GM20431 (cell line): ENCODE measurements at regions not wholly inside any gene's neighbourhood (a gene's known extent, or its start where the extent isn't known, plus 50 kb on each side); places are given as distances from the start of the nearest gene placed in this dataset.
"Not testable (repeated sequence)": the region's sequence is repeated elsewhere in the genome, so short reads cannot be mapped to it uniquely, and the experiment has no call there.

ENCODE experiments used
- in situ Hi-C: fragments of 300-500 bp; cut with MseI, MboI; formaldehyde crosslinking; loops from one replicate; pipeline ENCODE4 v1.15.0; 2020; ENCODE audit warnings: low sequenced_read_pairs; ENCODE audit not compliant: unreplicated experiment

DNA sequence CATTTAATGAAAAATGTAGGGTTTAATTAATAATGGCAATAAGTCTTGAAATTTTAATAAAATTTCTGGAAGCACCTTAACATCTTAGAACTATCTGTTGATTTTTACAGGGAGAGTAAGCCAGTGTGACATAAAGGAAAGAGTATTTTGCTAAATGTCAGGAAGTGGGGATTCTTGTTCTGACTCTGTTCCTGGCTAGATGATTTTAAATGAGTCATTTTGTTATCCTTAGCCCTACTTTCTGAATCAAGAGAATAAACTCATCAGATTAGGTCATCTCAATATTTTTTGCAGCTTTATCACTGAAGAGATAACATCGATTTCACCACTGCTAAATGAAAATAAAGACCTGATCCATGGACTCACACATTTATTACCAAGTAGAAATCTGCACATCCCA lies 377.5 kb upstream of the CYRIA start:
- in situ Hi-C loops = no loop called here

DNA sequence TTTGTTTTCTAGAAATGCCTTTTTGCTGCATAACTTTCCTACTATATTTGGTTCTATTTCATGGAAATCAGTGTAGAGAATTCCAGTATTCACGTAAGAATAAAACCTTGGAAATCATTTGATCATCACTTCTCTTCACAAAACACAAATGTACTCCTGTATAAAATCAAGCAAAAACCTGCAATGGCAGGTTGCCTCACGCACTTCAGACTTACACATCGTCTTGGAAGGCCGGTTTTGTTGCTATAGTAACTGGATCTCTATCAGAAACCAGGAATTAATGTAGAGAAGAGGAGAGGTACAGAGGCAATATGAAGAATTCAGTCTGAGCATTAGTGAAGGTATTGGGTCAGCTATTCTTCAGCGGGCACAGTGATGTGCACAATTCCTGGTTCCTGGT lies 370.7 kb upstream of the CYRIA start:
- in situ Hi-C loops = no loop called here

GRCh38 chr2:17035010-17035409 lies 369.4 kb upstream of the CYRIA start:
- in situ Hi-C loops = no loop called here

DNA sequence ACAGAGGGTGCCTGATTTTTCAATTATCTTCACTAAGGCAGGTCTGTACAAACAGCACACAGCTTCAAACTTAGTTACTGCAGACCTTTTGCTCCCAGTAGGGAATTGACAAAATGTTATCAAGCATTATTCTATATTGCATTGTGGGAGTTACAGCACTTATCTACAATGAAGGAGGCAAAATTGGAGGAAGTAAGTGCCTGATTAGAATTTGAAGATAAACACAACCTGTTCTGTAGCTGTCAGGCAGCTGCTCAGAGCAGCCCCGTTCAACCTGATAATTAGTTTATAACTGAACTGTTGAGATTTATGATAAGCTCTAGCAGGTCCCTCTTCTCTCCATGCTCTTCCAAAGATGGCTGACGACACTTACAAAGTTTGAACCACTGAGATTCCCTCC lies 364.4 kb upstream of the CYRIA start:
- in situ Hi-C loops = no loop called here

- in situ Hi-C loops = no loop called here
Observed at GRCh38 chr2:17012297-17012696, 346.7 kb upstream of the CYRIA start.

DNA sequence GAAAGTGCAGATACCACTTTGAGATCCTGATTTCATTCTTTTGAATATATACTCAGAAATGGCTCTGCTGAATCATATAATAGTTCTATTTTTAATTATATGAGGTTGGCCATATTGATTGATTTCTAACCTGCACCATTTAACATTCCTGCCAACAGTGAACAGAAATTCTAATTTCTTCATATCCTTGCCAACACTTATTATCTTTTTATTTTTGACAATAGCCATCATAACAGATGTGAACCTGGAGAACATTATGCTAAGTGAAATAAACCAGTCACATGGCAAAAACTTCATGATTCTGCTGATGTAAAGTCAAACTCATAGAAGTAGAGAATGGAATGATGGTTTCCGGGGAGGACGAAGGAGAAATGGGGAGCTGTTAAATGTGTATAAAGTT lies 344.5 kb upstream of the CYRIA start:
- in situ Hi-C loops = no loop called here

- in situ Hi-C loops = no loop called here
Observed at GRCh38 chr2:17000184-17000482, 334.5 kb upstream of the CYRIA start.

DNA sequence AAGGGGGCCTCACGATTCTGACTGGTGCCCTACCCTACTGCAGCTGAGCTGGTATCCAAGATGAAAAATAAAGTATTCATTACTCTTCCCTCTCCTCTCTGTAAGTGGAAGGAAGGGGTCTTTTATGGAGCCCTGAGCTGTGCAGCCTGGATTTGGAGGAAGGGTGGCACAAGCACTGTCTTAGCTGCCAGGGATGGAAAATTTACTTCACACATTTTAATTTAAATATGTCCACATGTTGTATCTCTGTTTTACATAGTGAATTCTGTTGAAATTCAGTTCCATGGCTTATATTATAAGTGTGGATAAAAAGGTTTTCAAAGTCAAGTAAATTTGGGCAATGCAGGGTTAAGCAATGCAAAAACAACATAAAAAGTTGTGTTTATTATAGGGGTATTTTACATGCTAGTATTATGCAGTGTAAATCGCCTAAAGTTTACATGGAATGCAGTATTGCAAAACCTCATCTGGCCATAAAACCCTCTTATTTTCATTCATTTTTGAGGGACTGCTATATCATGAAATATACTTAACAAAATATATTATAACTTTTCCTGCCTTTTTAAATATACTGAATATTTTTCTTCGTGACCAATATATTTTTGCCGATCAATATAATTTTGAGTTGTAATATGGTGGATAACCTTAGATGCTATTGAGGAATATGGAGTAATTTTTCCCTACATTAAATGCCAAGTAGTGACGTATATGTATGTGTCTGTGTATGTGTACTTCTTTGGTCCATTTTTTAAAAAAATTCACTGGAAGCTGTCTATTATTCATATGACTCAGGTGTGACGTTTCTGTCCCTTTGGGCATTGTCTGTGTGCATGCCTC lies 333.9 kb upstream of the CYRIA start:
- in situ Hi-C loops = no loop called here

DNA sequence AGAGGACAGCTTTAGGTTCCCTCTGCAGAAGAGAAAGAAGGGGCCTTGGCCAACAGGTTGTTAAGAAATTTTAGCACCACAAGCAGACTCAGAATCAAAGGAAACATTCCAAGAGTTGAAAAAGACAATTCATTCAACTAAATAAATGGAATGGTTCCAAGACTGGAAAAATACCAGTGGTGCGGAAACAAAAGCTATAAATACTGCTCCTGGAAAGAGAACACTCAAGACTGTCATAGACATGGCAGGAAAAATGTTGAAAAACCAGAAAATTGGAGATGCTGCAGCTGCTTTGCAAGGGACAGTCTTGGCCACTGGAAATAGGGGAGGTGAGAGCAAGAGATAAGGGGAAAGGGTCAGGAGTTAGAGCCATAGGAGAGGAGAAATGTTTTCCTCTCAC lies 312.7 kb upstream of the CYRIA start:
- in situ Hi-C loops = no loop called here

DNA sequence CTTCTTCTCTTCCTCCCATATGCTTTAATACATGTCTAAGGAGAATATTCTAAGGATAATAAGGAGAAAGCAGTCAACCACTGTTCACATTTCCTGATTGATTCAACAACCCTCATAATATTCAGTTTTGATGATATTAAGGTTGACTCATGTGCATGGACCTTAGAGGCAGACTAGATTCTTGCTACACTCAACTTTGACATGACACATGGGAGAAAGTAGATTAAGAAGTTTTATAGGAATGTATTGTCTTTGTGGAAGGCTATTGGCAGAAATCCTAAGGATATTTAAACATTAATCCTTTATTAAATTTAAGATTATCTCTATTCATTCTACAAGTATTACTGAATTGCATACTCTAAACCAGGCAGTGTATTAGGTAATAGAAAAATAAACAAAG lies 309.1 kb upstream of the CYRIA start:
- in situ Hi-C loops = no loop called here

DNA sequence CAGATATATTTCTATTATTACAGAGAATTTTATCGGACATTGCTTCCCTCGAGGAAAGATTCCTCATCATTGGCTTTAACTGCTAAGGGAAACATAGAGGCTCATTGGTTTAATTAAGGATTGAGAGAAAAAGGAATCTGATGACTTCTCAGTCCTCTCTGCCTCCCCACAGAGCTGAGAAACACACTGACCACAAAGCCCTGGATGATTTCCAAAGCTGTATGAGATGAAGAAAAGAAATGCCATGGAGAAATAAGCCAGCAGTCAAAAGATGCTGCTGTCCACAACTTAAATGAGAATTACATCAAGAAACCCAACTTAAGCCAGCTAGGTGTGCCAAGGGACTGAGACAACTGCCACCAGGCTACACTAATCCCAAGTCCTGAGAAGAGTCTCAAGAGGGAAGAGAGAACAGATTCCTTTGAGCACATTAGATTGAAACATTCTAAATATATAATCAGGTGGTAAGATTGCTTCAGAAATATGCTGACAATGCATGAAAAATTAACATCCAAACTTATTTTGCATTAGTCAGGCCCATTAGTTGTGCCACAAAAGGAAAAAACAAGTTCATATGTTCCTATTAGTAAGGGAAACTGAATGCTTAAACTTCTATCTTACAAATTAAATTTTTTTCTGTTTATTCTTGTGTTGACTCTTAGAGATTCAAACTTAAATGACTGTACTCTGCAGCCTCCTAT lies 308.1 kb upstream of the CYRIA start:
- in situ Hi-C loops = no loop called here

GRCh38 chr2:16972276-16972675 lies 306.6 kb upstream of the CYRIA start:
- in situ Hi-C loops = no loop called here

GRCh38 chr2:16971722-16972234 lies 306.1 kb upstream of the CYRIA start:
- in situ Hi-C loops = no loop called here

DNA sequence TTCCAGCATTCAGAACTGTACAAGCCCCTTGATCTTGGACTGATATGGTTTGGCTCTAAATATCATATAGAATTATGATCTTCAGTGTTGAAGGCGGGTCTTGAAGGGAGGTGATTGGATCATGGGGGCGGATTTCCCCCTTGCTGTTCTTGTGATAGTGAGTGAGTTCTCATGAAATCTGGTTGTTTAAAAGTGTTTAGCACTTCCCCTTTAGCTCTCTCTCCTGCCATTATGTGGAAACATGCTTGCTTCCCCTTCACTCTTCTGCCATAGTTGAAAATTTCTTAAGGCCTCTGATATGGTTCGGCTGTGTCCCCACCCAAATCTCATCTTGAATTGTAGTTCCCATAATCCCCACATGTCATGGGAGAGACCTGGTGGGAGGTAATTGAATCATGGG lies 305.3 kb upstream of the CYRIA start:
- in situ Hi-C loops = not testable (repeated sequence)

GRCh38 chr2:16962505-16962904 lies 296.9 kb upstream of the CYRIA start:
- in situ Hi-C loops = no loop called here

DNA sequence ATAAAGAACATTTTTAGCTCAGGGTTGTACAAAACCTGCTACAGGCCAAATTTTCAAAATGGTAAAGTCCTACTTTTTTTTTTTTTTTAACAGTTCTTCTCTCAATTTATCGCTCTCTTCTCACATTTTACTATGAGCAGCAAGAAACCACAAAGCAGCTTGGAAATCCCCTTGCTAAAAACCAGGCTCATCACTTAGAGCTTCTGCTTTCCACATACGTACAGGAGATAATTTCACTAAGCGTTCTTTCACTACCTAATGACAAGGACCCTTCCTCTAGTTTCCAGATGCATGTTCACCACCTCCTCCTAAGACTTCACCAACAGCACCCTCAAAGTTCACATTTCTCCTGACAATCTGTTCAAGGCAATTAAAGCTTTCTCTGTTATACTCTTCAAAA lies 294.9 kb upstream of the CYRIA start:
- in situ Hi-C loops = no loop called here

DNA sequence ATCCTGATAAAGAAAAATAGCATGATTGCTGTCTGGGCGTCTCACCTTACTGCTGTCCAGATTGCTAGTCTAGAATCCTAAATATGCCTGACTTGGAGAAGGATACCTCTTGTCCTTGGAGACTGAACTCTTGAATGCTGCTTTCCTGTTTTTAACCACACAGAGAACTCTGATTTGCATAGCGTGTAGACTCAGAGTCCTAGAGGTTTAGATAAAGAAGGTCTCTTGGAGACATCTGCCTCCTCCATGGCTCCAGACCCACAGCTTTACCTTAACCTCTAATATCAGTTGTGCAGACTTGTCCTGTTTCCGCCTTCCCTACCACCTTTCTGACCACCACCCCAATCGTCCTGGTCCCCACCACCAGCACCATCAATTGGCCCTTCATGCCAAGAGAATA lies 292.6 kb upstream of the CYRIA start:
- in situ Hi-C loops = no loop called here

DNA sequence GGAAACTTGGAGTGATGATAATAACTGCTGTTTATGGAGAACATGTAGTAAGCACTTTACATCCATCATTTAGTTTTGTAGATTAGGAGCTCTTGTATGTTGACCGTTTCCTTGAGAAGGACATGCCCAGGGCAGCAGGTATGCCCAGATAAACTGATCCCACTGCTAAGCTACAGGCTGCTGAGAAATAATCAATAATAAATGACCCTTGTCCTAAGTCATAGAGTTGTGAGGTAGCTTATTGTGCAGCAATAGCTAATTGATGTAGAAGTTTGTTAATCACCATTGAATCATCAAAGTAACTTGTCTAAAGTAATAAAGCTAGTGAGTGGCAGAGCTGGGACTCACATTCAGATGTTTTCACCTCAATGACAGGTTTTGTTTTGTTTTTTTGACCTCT lies 287.2 kb upstream of the CYRIA start:
- in situ Hi-C loops = no loop called here

GRCh38 chr2:16952368-16952767 lies 286.7 kb upstream of the CYRIA start:
- in situ Hi-C loops = no loop called here

DNA sequence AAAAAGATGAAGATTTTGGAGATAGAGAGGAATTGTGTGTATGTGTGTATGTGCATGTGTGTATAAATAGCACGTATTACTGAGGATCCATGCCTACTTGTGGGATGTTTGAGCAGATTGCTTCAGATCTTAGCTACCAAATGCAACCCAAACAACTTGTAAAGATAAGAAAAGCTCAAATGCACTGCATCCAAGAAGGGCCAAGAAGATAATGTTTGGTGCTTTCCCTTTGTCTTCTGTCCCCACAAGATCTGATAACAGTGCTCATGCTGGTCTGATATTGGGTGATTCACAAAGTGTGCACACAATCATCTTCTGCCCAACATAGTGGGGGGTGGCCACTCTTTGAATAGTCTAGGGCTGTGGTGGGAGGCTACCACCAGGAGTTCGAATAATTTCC lies 284.8 kb upstream of the CYRIA start:
- in situ Hi-C loops = no loop called here

GRCh38 chr2:16948710-16949109 lies 283.1 kb upstream of the CYRIA start:
- in situ Hi-C loops = no loop called here

GRCh38 chr2:16948053-16948452 lies 282.4 kb upstream of the CYRIA start:
- in situ Hi-C loops = no loop called here
